H9 (cell line): ENCODE measurements at regions not wholly inside any gene's neighbourhood (a gene's known extent, or its start where the extent isn't known, plus 50 kb on each side); places are given as distances from the start of the nearest gene placed in this dataset.

Source experiments
- DNase-seq: peaks from one replicate; pipeline ENCODE4 v3.0.0-alpha.2; 2017
- H2AFZ ChIP-seq: one replicate; pipeline ENCODE4 v1.6.1; 2013; ENCODE audit warnings: mild to moderate bottlenecking, low read length, control low read depth, moderate library complexity
- H2AK5ac ChIP-seq: 2 replicates; pipeline ENCODE4 v1.6.1; 2013; ENCODE audit warnings: low read length, control low read depth, mixed read lengths; ENCODE audit not compliant: insufficient read length
- H2BK120ac ChIP-seq: one replicate; pipeline ENCODE4 v1.6.1; 2013; ENCODE audit warnings: low read depth, mild to moderate bottlenecking, low read length, control low read depth, inconsistent platforms; ENCODE audit not compliant: poor library complexity, severe bottlenecking
- H2BK12ac ChIP-seq: 2 replicates; pipeline ENCODE4 v1.6.1; 2013; ENCODE audit warnings: low read length, control low read depth, mixed read lengths, low read depth; ENCODE audit not compliant: insufficient read length
- H2BK15ac ChIP-seq: 2 replicates; pipeline ENCODE4 v1.6.1; 2013; ENCODE audit warnings: low read depth, low read length, control low read depth
- H2BK20ac ChIP-seq: one replicate; pipeline ENCODE4 v1.6.1; 2013; ENCODE audit warnings: low read depth, mild to moderate bottlenecking, low read length, control low read depth, inconsistent platforms; ENCODE audit not compliant: poor library complexity, severe bottlenecking
- H2BK5ac ChIP-seq: 2 replicates; pipeline ENCODE4 v1.6.1; 2013; ENCODE audit warnings: low read length, control low read depth, mixed read lengths; ENCODE audit not compliant: insufficient read length
- H3K14ac ChIP-seq: 2 replicates; pipeline ENCODE4 v1.6.1; 2013; ENCODE audit warnings: low read length, control low read depth; ENCODE audit not compliant: insufficient read depth
- H3K18ac ChIP-seq: 2 replicates; pipeline ENCODE4 v1.6.1; 2013; ENCODE audit warnings: low read depth, mild to moderate bottlenecking, mixed read lengths, low read length, control low read depth; ENCODE audit not compliant: insufficient read length
- H3K23ac ChIP-seq: 2 replicates; pipeline ENCODE4 v1.6.1; 2013; ENCODE audit warnings: low read length, control low read depth, mixed read lengths, low read depth; ENCODE audit not compliant: insufficient read length
- H3K23me2 ChIP-seq: 2 replicates; pipeline ENCODE4 v1.6.1; 2013; ENCODE audit warnings: low read depth, mild to moderate bottlenecking, mixed read lengths, low read length, control low read depth; ENCODE audit not compliant: insufficient read length, poor library complexity, severe bottlenecking
- H3K27ac ChIP-seq: 2 replicates; pipeline ENCODE4 v1.5.1; 2013; ENCODE audit warnings: low read length, control low read depth, mixed read lengths, low read depth; ENCODE audit not compliant: insufficient read length
- H3K27me3 ChIP-seq: 2 replicates; pipeline ENCODE4 v1.6.1; 2013; ENCODE audit warnings: low read length, control low read depth, inconsistent platforms; ENCODE audit not compliant: insufficient read depth
- H3K4ac ChIP-seq: 2 replicates; pipeline ENCODE4 v1.6.1; 2013; ENCODE audit warnings: low read depth, mild to moderate bottlenecking, control low read depth, inconsistent platforms, low read length, moderate library complexity
- H3K4me1 ChIP-seq: 2 replicates; pipeline ENCODE4 v1.6.1; 2013; ENCODE audit warnings: low read length, control low read depth, inconsistent platforms; ENCODE audit not compliant: insufficient read depth
- H3K4me2 ChIP-seq: 2 replicates; pipeline ENCODE4 v1.6.1; 2013; ENCODE audit warnings: low read length, control low read depth, mixed read lengths; ENCODE audit not compliant: insufficient read length, insufficient read depth
- H3K56ac ChIP-seq: 2 replicates; pipeline ENCODE4 v1.6.1; 2013; ENCODE audit warnings: low read depth, mild to moderate bottlenecking, mixed read lengths, low read length, control low read depth; ENCODE audit not compliant: insufficient read length
- H3K79me1 ChIP-seq: 2 replicates; pipeline ENCODE4 v1.6.1; 2013; ENCODE audit warnings: low read depth, mild to moderate bottlenecking, moderate library complexity, low read length, control low read depth, inconsistent platforms; ENCODE audit not compliant: insufficient read depth, poor library complexity, severe bottlenecking
- H3K79me2 ChIP-seq: 2 replicates; pipeline ENCODE4 v1.6.1; 2013; ENCODE audit warnings: low read length, control low read depth, inconsistent platforms; ENCODE audit not compliant: insufficient read depth
- H3K9ac ChIP-seq: 2 replicates; pipeline ENCODE4 v1.6.1; 2013; ENCODE audit warnings: low read length, control low read depth, mixed read lengths; ENCODE audit not compliant: insufficient read length; ENCODE audit errors: extremely low read depth
- H3K9me3 ChIP-seq: one replicate; pipeline ENCODE4 v1.6.1; 2013; ENCODE audit warnings: low read depth, low read length, inconsistent platforms; ENCODE audit not compliant: control insufficient read depth
- H3T11ph ChIP-seq: one replicate; pipeline ENCODE4 v1.6.1; 2013; ENCODE audit warnings: mild to moderate bottlenecking, low read length, control low read depth, inconsistent platforms
- H4K20me1 ChIP-seq: one replicate; pipeline ENCODE4 v1.6.1; 2013; ENCODE audit not compliant: control insufficient read depth, insufficient read length, insufficient read depth
- H4K5ac ChIP-seq: 2 replicates; pipeline ENCODE4 v1.6.1; 2013; ENCODE audit warnings: low read depth, mild to moderate bottlenecking, mixed read lengths, low read length, control low read depth; ENCODE audit not compliant: insufficient read length
- H4K8ac ChIP-seq: replicated peaks from 2 replicates; pipeline ENCODE4 v1.6.1; 2013; ENCODE audit warnings: low read length, control low read depth, mixed read lengths, low read depth; ENCODE audit not compliant: insufficient read length
- H4K91ac ChIP-seq: 2 replicates; pipeline ENCODE4 v1.6.1; 2013; ENCODE audit warnings: low read depth, mild to moderate bottlenecking, moderate library complexity, mixed read lengths, low read length, control low read depth; ENCODE audit not compliant: insufficient read length
- H3K27ac Mint-ChIP-seq, 3 experiments: 2 replicates in 2 of 3; 3 replicates in 1 of 3; pipeline ENCODE4 v1.8.0; 2020 to 2021; ENCODE audit warnings: mixed read lengths in 3 of 3, mild to moderate bottlenecking in 1 of 3, moderate library complexity in 1 of 3
- H3K27me3 Mint-ChIP-seq: 2 replicates; pipeline ENCODE4 v1.8.0; 2021; ENCODE audit warnings: low read depth, mild to moderate bottlenecking, moderate library complexity, mixed read lengths
- H3K36me3 Mint-ChIP-seq, 3 experiments: 2 replicates in 2 of 3; 3 replicates in 1 of 3; pipeline ENCODE4 v1.8.0; 2020 to 2021; ENCODE audit warnings: low read depth in 3 of 3, mixed read lengths in 3 of 3; ENCODE audit not compliant: insufficient read depth in 1 of 3
- H3K4me1 Mint-ChIP-seq, 2 experiments: 2 replicates each; pipeline ENCODE4 v1.8.0; 2020; ENCODE audit warnings: mixed read lengths in 2 of 2
- H3K4me3 Mint-ChIP-seq, 2 experiments: 2 replicates in 1 of 2; 3 replicates in 1 of 2; pipeline ENCODE4 v1.8.0; 2020 to 2021; ENCODE audit warnings: mild to moderate bottlenecking in 2 of 2, mixed read lengths in 2 of 2, moderate library complexity in 1 of 2
- H3K9me3 Mint-ChIP-seq, 2 experiments: 2 replicates in 1 of 2; 3 replicates in 1 of 2; pipeline ENCODE4 v1.8.0; 2020; ENCODE audit warnings: mild to moderate bottlenecking in 2 of 2, mixed read lengths in 2 of 2, moderate library complexity in 1 of 2
- CTCF ChIP-seq: fragments of 200-600 bp; sonication (generic); conservative IDR thresholded peaks from 3 replicates; pipeline ENCODE4 v1.8.0; 2021; ENCODE audit warnings: antibody characterized with exemption, mild to moderate bottlenecking
- WGBS: extraction: QIAGEN DNeasy Blood & Tissue Kit; methylation state at CpG from one replicate; pipeline ENCODE4 v1.1.7; 2013; ENCODE audit warnings: missing lambda C conversion rate, low lambda C conversion rate, mixed read lengths; ENCODE audit not compliant: insufficient read length; ENCODE audit errors: extremely low coverage; 5-methylcytosine and 5-hydroxymethylcytosine counted together

DNA sequence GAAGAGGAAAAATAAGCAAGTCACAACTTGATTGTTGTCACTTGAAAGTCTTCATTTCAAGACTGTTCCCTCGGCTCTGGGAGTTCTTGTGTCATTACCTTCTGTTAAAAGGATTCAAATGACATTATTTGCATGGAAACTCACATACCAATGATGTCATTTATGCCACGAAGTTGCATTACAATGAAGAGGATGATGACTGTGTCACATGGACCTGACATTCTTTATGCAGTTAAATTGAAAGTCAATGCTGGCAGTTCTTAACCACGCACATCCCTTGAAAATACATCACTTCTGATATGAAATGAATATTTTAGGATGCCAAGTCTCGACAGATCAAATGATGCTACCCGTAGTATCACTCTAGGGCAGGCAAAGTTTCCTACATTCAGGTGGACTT is 1069.5 kb downstream of the VRK1 start:
- Histone ChIP-seq H3K27me3 (no peaks in the 10 kb centered on the region), H3K18ac (no peak overlapping the region), H3K56ac (no peak overlapping the region), H2BK5ac (no peak overlapping the region), H2AK5ac (no peak overlapping the region), H4K20me1 (no peaks in the 10 kb centered on the region), H2AFZ (no peak overlapping the region), H3K79me1 (no peaks in the 10 kb centered on the region), H3K4me1 (peaks cover 3% of the 10 kb centered on the region; the same call in 1 of the 2 replicates), H2BK12ac (no peak overlapping the region), H3K4me2 (no peak overlapping the region), H3K9me3 (no peaks in the 10 kb centered on the region), H4K8ac (no peak overlapping the region), H3K9ac (no peak overlapping the region), H3T11ph (no peak overlapping the region), H3K23me2 (no peaks in the 10 kb centered on the region), H3K14ac (no peak overlapping the region), H3K4ac (no peak overlapping the region), H2BK15ac (no peak overlapping the region), H3K23ac (no peak overlapping the region), H4K5ac (no peak overlapping the region), H3K27ac (no peak overlapping the region), H2BK120ac (no peak overlapping the region), H3K79me2 (no peaks in the 10 kb centered on the region), H2BK20ac (no peak overlapping the region), H4K91ac (no peak overlapping the region)
- no CpG with 5 or more reads among the region's 5 CpGs for WGBS
- H3K36me3 Mint-ChIP-seq: peaks cover 0 to 5% (median 0%) of the 10 kb centered on the region in 3 experiments; a peak in 1 of 7 replicates
- TF ChIP-seq CTCF: no peak
- no peak for DNase-seq
- H3K4me3 Mint-ChIP-seq: no peak overlapping the region
- no peaks in the 10 kb centered on the region for H3K27me3 Mint-ChIP-seq
- peaks cover 9 to 16% of the 10 kb centered on the region in 2 experiments for H3K4me1 Mint-ChIP-seq
- peaks cover 0 to 4% of the 10 kb centered on the region in 2 experiments; a peak in 1 of 5 replicates for H3K9me3 Mint-ChIP-seq
- no peak overlapping the region for H3K27ac Mint-ChIP-seq
